ENCODE measurements at regions not wholly inside any gene's neighbourhood (a gene's known extent, or its start where the extent isn't known, plus 50 kb on each side); places are given as distances from the start of the nearest gene placed in this dataset.

- no peak for DNase-seq (ENCODE audit: low read depth)
- no peak overlapping the region for H3K4me3 ChIP-seq (ENCODE audit: control insufficient read depth, low read depth, low read length)
- no peak for TF ChIP-seq CTCF (conservative IDR thresholded peaks at IDR 0.05; ENCODE audit: control insufficient read depth, insufficient read depth, low read depth, low read length)
Measured at GRCh38 chr2:39563572-39563971, 102.1 kb upstream of the TMEM178A start.

GRCh38 chr2:39567507-39567906, 98.2 kb upstream of the TMEM178A start:
- H3K4me3 ChIP-seq (ENCODE audit: control insufficient read depth, low read depth, low read length) = no peak overlapping the region
- no peak for TF ChIP-seq CTCF (conservative IDR thresholded peaks at IDR 0.05; ENCODE audit: control insufficient read depth, insufficient read depth, low read depth, low read length)
- no peak for DNase-seq (ENCODE audit: low read depth)

- TF ChIP-seq CTCF (conservative IDR thresholded peaks at IDR 0.05; ENCODE audit: control insufficient read depth, insufficient read depth, low read depth, low read length) = no peak
- H3K4me3 ChIP-seq (ENCODE audit: control insufficient read depth, low read depth, low read length) = no peak overlapping the region
- DNase-seq (ENCODE audit: low read depth) = no peak
Measured at GRCh38 chr2:39568116-39568515, 97.6 kb upstream of the TMEM178A start.

GRCh38 chr2:39568561-39569006, 97.1 kb upstream of the TMEM178A start:
- peak; percentile 71 for DNase-seq (ENCODE audit: low read depth)
- TF ChIP-seq CTCF (conservative IDR thresholded peaks at IDR 0.05; ENCODE audit: control insufficient read depth, insufficient read depth, low read depth, low read length) = no peak
- no peak overlapping the region for H3K4me3 ChIP-seq (ENCODE audit: control insufficient read depth, low read depth, low read length)

GRCh38 chr2:39570130-39570555, 95.6 kb upstream of the TMEM178A start:
- no peak overlapping the region for H3K4me3 ChIP-seq (ENCODE audit: control insufficient read depth, low read depth, low read length)
- no peak for TF ChIP-seq CTCF (conservative IDR thresholded peaks at IDR 0.05; ENCODE audit: control insufficient read depth, insufficient read depth, low read depth, low read length)
- DNase-seq (ENCODE audit: low read depth) = no peak

GRCh38 chr2:39570614-39571013, 95.1 kb upstream of the TMEM178A start:
- H3K4me3 ChIP-seq (ENCODE audit: control insufficient read depth, low read depth, low read length) = no peak overlapping the region
- no peak for TF ChIP-seq CTCF (conservative IDR thresholded peaks at IDR 0.05; ENCODE audit: control insufficient read depth, insufficient read depth, low read depth, low read length)
- DNase-seq (ENCODE audit: low read depth) = no peak

- no peak for DNase-seq (ENCODE audit: low read depth)
- no peak for TF ChIP-seq CTCF (conservative IDR thresholded peaks at IDR 0.05; ENCODE audit: control insufficient read depth, insufficient read depth, low read depth, low read length)
- H3K4me3 ChIP-seq (ENCODE audit: control insufficient read depth, low read depth, low read length) = no peak overlapping the region
Measured at GRCh38 chr2:39571111-39571731, 94.5 kb upstream of the TMEM178A start.
